ENCODE measurements at regions not wholly inside any gene's neighbourhood (a gene's known extent, or its start where the extent isn't known, plus 50 kb on each side); places are given as distances from the start of the nearest gene placed in this dataset.
"Not testable (repeated sequence)": the region's sequence is repeated elsewhere in the genome, so short reads cannot be mapped to it uniquely, and the experiment has no call there.

DNA sequence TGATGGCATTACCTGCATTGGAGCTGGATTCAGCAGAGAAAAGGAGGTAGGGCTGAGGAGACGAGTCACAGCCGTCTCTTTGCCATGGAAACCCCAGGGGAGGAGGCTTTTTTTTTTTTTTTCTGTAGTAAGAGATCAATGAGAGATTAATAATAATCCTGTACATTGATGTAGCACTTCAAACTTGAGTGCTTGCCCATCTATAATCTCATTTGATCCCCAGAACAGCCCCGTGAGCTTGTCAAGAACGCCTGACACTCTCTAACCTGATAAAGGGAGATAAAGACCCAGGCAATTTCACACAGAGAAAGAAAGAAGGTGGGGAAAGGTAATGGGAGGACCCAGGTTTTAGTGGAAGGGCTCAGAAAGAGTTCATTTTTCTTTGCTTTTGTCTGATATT is 195.2 kb upstream of the FOXK1 start:
- H3K4me3 ChIP-seq (ENCODE audit: low read depth, low read length) = no peak overlapping the region
- TF ChIP-seq, protein P1, sequence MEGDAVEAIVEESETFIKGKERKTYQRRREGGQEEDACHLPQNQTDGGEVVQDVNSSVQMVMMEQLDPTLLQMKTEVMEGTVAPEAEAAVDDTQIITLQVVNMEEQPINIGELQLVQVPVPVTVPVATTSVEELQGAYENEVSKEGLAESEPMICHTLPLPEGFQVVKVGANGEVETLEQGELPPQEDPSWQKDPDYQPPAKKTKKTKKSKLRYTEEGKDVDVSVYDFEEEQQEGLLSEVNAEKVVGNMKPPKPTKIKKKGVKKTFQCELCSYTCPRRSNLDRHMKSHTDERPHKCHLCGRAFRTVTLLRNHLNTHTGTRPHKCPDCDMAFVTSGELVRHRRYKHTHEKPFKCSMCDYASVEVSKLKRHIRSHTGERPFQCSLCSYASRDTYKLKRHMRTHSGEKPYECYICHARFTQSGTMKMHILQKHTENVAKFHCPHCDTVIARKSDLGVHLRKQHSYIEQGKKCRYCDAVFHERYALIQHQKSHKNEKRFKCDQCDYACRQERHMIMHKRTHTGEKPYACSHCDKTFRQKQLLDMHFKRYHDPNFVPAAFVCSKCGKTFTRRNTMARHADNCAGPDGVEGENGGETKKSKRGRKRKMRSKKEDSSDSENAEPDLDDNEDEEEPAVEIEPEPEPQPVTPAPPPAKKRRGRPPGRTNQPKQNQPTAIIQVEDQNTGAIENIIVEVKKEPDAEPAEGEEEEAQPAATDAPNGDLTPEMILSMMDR (IDR thresholded peaks at IDR 0.05; ENCODE audit: low read depth, low read length) = no peak
- in situ Hi-C loops (cut with HindIII; ENCODE audit: low sequenced_read_pairs) = no loop called here
- DNase-seq (ENCODE audit: low read depth, low spot score) = no peak

DNA sequence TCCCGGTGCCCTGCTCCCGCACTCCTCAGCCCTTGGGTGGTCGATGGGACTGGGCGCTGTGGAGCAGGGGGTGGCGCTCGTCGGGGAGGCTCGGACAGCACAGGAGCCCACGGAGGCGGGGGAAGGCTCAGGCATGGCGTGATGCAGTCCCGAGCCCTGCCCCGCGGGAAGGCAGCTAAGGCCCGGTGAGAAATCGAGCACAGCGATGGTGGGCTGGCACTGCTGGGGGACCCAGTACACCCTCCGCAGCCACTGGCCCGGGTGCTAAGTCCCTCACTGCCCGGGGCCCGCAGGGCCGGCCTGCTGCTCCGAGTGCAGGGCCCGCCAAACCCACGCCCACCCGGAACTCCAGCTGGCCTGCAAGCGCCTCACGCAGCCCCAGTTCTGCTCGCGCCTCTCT is 185.2 kb upstream of the FOXK1 start:
- DNase-seq (ENCODE audit: low read depth, low spot score); H3K4me3 ChIP-seq (ENCODE audit: low read depth, low read length); in situ Hi-C loops (cut with HindIII; ENCODE audit: low sequenced_read_pairs): not testable (repeated sequence)

GRCh38 chr7:4500812-4501211 is 181.3 kb upstream of the FOXK1 start:
- TF ChIP-seq, protein P1 (IDR thresholded peaks at IDR 0.05; ENCODE audit: low read depth, low read length) = no peak
- in situ Hi-C loops (cut with HindIII; ENCODE audit: low sequenced_read_pairs) = no loop called here
- DNase-seq (ENCODE audit: low read depth, low spot score) = no peak
- H3K4me3 ChIP-seq (ENCODE audit: low read depth, low read length) = no peak overlapping the region

- DNase-seq (ENCODE audit: low read depth, low spot score); H3K4me3 ChIP-seq (ENCODE audit: low read depth, low read length); in situ Hi-C loops (cut with HindIII; ENCODE audit: low sequenced_read_pairs): not testable (repeated sequence)
Observed at GRCh38 chr7:4507886-4508285, 174.2 kb upstream of the FOXK1 start.

GRCh38 chr7:4513450-4513849 is 168.6 kb upstream of the FOXK1 start:
- H3K4me3 ChIP-seq (ENCODE audit: low read depth, low read length) = no peak overlapping the region
- in situ Hi-C loops (cut with HindIII; ENCODE audit: low sequenced_read_pairs) = no loop called here
- DNase-seq (ENCODE audit: low read depth, low spot score) = no peak
- TF ChIP-seq, protein P1 (IDR thresholded peaks at IDR 0.05; ENCODE audit: low read depth, low read length) = no peak

DNA sequence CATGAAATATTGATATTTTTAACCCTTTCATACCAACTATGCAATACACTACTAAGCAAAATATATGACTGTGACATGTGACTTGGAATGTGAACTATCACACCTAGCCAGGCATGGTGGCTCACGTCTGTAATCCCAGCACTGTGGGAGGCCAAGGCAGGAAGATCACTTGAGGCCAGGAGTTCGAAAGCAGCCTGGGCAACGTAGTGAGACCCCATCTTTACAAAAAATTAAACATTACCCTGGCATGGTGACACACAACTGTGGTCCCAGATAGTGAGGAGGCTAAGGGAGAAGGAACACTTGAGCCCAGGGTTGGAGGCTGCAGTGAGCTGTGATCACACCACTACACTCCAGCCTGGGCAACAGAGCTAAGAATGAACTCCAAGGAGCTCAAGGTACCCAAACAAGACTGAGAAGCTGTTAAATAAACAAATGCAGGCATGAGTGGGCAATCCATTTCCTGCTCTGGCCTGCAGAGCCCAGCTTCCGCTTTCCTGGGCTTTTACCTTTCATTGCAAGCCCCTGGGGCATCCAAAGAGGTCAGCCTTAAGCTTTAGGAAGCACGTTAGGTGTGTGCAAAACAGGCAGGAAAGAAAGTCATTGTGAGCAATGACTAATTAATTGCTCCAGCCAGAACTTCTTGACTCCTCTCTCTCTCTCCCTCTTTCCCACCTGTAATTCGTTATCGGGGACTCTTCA is 162.1 kb upstream of the FOXK1 start:
- DNase-seq (ENCODE audit: low read depth, low spot score) = no peak
- TF ChIP-seq, protein P1 (IDR thresholded peaks at IDR 0.05; ENCODE audit: low read depth, low read length) = no peak
- in situ Hi-C loops (cut with HindIII; ENCODE audit: low sequenced_read_pairs) = no loop called here
- H3K4me3 ChIP-seq (ENCODE audit: low read depth, low read length) = no peak overlapping the region

DNA sequence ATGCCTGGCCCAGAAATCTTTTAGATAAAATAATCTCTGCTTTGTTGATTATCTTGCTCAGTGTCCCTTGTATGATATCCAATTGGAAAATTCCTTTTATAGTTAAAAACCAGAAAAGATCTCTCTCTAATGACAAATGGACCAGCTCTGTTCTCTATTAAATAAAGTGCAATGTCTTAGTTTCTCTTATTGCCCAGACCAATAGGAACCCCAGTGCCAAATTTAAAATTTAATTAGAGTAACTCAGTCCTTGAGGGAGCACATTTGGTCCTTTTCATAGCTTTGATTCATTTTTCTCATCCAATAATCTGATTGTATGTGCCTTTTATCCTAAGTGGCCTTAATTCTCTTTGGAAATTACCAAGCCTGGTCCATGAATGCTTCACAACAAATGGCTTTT is 158.9 kb upstream of the FOXK1 start:
- DNase-seq (ENCODE audit: low read depth, low spot score) = no peak
- TF ChIP-seq, protein P1 (IDR thresholded peaks at IDR 0.05; ENCODE audit: low read depth, low read length) = no peak
- H3K4me3 ChIP-seq (ENCODE audit: low read depth, low read length) = no peak overlapping the region
- in situ Hi-C loops (cut with HindIII; ENCODE audit: low sequenced_read_pairs) = no loop called here

GRCh38 chr7:4523873-4524272 is 158.2 kb upstream of the FOXK1 start:
- H3K4me3 ChIP-seq (ENCODE audit: low read depth, low read length) = no peak overlapping the region
- in situ Hi-C loops (cut with HindIII; ENCODE audit: low sequenced_read_pairs) = no loop called here
- DNase-seq (ENCODE audit: low read depth, low spot score) = no peak
- TF ChIP-seq, protein P1 (IDR thresholded peaks at IDR 0.05; ENCODE audit: low read depth, low read length) = no peak
